IPS-NIHi7 (cell line): ENCODE measurements at regions not wholly inside any gene's neighbourhood (a gene's known extent, or its start where the extent isn't known, plus 50 kb on each side); places are given as distances from the start of the nearest gene placed in this dataset.
"Not testable (repeated sequence)": the region's sequence is repeated elsewhere in the genome, so short reads cannot be mapped to it uniquely, and the experiment has no call there.

Experiments used
- DNase-seq: peaks from one replicate; pipeline ENCODE4 v3.0.0; 2012; ENCODE audit warnings: mixed read lengths; ENCODE audit errors: extremely low spot score

DNA sequence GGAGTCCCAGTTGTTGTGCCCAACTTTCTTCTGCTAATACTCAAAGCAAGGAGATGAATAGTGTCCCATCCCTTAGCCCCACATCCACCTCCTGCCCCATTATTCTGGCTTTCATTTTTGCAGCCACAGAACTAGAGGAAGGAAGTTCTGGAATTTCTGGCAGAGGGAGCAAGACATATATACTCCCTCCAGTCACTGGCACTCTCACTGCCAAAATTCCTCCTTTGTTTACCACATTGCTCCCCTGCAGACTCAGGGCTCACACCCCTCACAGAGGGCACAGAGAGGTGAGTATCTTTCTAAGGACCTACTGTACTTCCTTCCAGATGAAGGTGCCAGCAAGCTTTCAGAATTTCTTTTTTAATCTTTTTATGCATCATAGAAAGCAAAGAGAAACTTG is 168.0 kb upstream of the ID4 start:
- no peak for DNase-seq

DNA sequence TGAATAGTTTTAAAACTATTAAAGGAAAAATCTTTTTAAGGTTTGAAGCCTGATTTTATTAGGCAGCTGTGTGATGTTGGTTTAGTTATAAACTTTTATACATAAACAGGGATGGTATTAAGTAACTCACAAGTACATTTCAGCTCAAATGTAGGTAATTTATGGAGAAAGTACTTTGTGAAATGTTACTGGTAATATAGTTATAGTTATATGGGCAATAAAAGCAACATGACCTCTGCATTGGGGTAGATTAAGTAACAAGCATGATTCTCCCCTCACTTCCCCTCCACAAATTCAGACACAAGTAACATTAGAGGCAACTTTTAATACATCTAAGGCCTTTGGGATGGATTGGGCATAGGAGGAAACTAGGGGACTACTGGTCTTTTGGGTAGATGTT is 154.3 kb upstream of the ID4 start:
- no peak for DNase-seq

DNA sequence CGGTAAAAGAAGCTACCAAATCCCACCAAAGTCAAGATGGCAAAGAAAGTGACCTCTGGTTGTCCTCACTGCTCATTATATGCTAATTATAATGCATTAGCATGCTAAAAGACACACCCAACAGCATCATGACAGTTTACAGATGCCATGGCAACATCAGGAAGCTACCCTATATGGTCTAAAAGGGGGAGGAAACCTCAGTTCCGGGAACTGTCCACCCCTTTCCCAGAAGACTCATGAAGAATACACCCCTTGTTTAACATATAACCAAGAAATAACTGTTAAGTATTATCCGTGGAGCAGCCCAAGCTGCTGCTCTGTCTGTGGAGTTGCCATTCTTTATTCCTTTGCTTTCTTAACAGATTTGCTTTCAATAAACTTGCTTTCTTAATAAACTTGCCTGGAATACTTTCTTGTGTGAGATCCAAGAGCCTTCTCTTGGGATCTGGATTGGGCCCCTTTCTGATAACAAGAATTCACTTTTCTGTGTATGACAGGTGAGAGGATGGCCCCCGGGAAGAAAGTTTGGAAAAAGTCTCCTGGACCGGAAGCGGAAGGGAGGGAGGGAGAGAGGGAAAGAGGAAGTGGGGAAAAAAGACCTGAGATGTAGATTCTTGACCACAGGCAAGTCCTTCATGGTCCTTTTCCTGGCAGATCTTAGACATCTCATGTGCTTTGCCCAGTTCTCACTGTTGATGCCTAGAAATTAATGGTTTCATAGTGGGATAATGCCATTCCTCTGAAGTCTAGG is 146.7 kb upstream of the ID4 start:
- no peak for DNase-seq

DNA sequence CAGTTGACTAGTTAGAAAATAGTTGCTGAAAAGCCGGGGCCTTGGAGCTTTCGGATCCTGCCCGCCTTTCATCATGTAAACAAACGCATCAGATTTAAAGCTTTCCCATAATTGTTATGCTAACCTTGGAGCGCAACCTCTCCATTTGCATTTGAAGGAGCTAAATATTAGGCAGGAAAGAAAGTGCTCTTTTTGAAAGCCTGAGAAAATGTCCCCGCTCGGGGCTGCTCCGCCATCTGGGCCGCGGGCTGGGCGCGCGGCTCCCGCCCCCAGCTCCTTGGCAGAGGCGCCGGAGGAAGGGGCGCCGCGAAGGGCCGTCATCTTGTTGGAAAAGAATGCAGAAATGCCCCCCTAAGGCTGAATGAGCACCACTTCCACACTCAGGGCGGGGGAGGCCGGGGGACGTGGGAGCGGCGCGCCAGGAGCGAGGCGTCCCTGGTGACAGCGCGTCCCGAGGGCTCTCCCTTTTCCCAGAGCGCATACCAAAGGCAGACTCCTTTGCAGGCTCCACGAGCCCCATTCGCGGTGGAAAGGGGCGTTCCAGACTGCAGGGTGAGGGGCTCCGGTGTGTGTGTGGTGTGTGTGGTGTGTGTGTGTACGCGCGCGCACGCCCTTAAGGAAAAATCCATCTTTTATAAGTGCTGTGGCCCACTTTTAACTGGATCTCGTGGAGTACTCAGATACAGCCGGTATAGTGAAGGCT is 145.6 kb upstream of the ID4 start:
- DNase-seq, result peak; percentile 71

DNA sequence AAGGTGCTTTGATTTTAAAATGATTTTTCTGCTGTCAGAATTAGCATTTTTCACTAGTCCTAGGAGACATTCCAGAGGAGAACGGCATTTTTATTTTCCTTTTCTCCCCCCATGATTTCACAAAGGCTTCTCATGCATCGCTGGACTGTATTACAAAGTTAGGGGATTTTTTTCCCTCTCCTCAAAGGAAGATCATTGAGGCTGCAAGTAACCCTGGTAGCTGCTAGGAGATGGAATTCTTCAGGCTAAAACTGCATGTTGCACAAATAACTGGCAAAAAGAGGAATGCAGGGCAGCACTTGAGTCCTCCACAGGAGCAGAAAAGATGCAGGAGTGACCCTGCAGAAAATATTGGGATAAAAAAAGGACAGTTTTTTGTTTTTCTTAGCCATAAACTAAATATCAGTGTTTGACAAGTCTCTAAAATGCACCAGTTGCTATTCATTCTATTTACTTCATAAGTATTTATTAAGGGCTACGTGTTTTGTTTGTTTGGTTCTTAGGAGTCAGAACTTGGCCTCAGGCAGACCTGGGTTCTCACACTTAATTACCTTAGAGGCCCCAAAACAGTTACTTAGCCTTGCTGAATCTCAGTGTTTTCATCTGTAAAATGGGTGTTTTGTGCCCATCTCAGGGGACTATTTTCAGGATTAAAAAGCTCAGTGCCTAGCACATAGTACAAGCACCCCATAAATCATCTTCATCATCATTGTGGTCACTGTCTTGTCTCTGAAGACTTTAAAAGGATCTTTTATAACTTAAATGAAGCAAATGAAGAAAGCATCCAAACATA is 144.5 kb upstream of the ID4 start:
- no peak for DNase-seq

DNA sequence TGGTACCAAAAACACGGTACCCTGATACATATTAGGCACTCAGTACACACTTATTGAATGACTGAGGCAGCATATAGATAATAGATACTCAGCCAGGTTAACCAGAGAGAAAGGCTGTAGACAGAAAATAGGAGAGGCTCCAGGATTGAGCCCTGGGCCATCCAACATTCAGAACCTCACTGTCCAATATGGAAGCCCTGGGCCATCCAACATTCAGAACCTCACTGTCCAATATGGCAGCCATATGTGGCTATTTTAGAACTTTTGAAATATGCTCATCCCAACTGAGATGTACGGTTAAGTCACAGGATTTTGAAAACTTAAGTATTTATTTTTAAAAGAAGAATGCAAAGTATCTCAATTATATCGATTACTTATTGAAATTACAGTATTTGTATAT is 142.5 kb upstream of the ID4 start:
- no peak for DNase-seq

DNA sequence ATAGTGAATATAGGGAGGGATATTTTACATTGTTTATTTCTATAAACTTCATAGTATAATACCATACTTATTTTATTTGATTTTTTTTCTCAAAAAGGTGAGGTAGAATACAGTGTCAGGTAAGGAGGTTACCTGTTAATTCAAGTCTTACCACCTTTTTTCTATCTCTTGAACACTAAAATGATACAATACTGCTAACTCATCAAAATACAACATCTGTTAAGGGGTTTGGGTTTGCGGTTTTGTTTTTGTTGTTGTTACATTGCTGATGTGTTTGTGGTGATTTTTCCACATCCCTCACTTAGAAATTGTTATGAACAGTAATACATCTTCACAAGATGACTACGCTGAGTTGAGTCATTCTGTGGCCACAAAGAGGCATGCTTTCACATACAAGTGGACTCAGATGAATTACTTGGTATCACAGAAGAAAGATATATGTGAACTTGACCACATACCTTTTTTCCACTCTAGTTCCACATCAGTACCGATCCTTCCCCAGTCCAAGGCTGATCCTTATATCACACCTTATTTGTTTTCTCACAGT is 139.4 kb upstream of the ID4 start:
- no peak for DNase-seq

DNA sequence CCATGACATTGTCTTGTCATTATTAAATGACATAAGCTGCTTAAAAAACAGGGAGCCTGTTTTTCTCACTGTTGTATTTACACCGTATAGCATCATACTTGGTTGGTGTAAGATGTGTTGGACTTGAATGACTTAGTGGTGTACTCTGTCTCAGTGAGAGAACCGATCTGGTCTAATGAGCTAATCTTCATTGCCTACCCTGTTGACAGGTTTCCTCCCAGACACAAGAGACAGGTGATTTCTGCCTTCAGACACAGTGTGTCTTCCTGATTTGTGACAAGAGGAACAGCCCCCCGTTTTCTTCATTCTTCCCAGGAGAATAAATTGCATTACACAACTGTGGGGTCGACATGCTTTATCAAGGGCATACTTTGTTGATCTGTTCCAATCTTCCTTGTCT is 137.2 kb upstream of the ID4 start:
- no peak for DNase-seq

DNA sequence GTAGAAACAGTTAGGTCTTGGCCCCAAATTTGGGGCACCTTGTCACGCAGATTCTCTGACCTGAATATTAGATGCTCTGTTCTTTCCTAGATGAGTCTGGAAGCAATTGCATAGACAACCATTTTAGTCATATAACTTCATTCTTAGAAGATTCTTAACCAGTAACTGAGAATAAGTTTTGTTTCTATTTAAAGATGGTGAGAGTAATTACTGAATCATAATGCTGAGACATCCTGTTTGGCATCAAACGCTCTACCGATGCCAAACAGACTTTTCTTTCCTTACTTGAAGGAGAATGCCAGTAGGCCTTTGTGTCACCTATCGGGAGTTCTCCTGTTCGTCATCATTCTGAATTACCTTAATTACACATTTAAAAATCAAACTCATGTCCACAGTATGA is 131.6 kb upstream of the ID4 start:
- DNase-seq, result no peak

DNA sequence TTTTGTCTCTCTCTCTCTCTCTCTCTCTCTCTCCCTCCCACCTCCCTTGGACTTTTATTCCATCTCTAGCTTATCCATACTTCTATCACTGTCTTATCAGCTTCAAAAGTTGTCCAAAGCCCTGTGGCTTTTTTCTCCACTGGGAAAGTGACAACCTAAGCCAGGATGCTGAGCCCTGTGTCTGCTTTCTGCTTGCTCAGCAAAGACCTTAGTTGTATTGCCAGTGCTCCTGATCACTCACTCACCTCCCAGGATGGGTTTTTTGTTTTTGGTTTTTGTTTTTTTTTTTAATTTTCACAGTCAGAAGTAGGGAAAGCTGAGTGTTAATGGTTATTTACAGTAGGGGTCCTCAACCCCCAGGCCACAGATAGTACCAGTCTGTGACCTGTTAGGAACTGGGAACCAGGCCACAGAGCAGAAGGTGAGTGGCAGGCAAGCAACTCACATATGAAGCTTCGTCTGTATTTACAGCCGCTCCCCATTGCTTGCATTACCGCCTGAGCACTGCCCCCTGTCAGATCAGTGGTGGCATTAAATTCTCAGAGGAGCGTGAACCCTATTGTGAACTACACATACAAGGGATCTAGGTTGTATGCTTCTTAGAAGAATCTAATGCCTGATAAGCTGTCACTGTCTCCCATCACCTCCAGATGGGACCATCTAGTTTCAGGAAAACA is 125.0 kb upstream of the ID4 start:
- no peak for DNase-seq

DNA sequence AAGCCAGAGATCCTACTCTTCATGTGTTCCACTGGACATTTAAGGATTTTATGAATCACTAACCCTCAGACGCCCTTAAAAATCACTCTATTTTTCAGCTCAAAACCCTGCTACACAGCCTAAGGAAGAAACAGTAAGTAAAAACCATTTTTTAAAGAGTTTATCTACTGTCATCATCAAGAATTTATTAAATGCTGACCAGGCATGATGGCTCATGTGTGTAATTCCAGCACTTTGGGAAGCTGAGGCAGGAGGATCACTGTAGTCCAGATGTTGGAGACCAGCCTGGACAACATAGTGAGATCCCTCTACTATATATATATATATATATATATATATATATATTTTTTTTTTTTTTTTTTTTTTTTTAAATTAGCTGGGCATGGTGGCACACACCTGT is 124.2 kb upstream of the ID4 start:
- DNase-seq, result no peak

DNA sequence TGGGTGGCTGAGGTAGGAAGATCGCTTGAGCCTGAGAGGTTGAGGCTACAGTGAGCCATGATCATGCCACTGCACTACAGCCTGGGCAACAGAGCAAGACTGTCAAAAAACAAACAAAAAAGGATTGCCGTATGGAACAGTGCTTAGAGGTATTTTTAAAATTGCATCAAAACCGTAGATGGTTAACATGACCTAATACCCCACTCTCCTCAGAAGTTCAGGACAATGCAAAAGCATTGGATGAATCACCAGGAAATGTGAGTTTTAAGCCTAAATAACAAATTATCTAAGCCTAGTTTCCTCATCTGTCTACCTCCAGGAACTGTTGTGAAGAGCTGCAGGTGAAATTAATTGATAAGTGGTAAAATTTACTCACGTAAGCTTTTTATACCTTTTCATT is 123.8 kb upstream of the ID4 start:
- no peak for DNase-seq

DNA sequence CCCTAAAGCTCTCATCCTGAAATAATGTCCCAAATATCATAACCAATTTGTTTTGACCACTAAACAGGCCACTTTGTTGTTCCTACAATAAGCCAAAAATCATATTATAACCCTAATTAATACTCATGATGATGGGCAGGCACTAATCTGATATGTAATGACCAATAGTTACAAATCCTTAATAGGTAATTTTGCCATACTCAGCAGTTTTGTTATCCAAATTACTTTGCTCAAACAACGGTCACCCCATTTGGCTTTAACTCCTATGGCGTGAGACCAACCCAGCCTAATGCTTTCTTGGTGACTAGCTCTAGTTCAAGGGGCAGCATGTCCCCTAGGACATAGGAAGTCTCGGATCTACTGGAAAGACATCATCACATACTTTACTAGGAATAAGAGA is 123.2 kb upstream of the ID4 start:
- DNase-seq, result no peak

DNA sequence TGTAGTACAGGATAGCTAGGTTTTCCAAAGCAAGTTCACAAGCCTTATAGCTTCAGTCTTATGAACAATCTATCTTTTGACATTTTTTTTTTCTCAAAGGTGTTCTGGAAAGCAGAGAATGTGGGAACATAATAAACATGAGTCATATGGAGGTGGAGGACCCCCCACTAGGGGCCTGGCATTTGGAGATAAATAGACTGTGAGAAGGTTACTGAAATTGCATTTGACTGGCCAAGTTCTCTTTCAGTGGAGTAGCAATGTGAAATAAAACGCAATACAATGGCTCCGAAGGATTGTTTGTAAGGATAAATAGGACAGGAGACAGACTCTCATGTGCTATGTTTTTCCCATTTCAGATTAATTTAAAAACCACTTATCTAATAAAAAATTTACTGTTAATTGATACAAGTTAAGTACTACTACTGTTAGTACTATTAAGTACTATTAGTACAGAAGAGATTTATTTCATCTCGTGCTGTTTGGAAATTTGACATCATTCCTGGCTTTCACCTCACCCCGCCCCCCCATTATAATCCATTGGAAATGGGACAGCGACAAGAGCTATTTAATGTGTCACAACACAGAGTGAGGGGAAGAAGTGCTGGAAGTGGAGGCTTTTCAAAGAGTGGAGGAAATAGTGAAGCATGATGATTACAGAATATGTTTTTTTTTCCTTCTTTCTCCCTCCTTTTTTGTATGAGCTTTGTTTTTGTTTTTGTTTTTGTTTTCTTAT is 122.6 kb upstream of the ID4 start:
- no peak for DNase-seq

DNA sequence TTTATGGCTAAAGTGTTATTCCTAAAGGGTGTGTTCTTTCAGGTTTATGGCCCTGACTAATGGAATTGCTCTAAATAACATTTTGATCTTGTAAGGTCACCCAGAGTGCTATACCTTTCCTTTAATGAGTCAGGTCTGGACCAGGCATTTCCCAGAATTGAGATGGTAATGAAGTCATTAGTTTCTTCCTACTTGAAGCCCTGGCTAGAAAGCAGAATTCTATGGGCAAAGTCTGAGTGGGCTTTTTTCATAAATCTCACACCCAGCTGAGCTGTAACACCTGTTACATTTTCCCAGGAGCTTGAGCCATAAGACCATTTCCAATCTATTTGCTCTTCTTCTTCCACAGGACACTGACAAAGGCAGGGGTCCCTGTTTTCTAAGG is 122.0 kb upstream of the ID4 start:
- DNase-seq, result peak; percentile 31

DNA sequence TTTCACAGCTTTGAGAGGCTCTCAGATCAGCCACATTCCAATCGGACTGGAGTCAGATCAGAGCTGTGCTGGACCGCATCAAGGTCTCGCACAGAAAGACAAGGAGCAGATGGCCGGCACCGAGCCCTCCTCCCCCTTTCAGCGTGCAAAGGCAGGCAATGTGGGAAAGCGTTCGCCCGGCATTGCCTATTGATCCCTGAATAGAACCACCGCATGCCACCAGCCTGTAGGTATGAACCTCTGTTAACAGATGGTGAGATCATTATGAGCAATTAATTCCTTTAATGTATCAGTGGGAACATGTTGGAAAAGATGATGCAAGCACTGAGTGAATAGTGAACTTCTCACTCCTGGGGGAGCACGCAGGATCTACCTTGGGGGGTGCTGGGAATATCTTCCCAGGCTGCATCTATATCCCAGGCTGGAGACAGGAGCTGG is 117.5 kb upstream of the ID4 start:
- no peak for DNase-seq

DNA sequence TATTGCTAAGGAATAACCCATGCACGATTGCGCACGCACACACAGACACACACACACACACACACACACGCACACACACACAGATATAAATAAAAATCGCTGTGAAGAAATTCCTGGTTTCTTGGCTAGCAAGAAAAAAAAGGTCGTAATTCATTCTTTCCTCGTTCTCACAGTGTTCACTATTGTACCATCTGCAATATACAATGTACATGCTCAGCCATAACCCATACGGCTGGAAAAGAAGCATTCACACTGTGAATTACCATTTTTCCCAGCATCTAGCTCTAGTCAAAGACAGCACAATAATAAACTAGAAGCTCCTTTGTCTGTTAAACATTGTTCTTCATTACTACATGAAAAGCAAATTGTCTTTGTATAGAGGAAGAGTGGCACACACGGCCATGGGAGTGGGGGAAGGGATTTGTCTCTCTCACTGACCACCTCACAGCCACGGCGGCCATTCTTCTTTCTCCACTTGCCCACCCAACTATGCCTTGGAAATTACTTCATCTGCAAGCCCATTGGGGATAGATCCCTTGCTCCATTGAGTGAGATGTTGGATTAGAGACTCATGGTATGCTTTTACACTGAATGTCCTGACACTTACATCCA is 115.3 kb upstream of the ID4 start:
- DNase-seq, result no peak

DNA sequence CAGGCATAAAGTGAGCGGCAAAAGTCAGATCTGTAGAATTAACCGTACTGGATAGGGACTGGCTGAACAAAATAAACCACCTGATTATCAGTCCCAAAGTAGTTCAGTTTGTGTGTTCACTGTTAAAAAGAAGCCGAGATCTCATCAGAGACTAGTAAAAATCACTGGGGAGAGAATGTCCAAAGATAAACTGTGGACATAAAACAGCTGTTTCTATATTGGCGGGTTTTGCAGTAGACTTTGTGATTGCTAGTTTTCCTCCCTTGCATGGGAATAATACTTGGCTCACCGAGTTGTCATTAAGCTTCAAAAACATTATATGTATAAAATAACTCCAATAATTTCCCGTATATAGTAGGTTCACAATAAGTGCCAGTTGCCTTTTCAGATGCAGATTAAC is 114.2 kb upstream of the ID4 start:
- DNase-seq, result no peak

DNA sequence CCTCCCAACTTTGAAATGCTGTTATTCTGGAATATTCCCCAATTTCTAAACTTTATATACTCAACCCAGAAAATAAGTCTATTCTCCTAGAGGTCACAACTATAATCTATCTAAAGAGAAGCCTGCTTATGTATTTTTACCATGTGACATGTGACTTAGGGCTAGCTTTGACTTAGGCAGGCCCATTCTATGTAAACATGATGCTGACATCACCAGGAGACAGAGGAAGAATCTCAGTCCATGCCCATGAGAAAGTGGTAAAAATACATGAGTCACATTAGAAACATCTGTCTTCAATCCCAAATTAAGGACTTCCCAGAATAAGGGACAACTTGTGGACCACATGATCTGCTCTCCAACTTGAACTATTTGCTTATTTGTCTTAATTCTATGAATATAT is 113.6 kb upstream of the ID4 start:
- DNase-seq, result no peak

DNA sequence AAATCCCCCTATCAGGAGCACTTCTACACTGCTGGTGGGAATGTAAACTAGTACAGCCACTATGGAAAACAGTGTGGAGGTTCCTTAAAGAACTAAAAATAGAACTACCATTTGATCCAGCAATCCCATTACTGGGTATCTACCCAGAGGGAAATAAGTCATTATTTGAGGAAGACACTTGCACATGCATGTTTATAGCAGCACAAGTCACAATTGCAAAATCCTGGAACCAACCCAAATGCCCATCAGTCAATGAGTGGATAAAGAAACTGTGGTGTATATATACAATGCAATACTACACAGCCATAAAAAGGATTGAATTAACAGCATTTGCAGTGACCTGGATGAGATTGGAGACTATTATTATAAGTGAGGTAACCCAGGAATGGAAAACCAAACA is 111.7 kb upstream of the ID4 start:
- DNase-seq, result not testable (repeated sequence)

DNA sequence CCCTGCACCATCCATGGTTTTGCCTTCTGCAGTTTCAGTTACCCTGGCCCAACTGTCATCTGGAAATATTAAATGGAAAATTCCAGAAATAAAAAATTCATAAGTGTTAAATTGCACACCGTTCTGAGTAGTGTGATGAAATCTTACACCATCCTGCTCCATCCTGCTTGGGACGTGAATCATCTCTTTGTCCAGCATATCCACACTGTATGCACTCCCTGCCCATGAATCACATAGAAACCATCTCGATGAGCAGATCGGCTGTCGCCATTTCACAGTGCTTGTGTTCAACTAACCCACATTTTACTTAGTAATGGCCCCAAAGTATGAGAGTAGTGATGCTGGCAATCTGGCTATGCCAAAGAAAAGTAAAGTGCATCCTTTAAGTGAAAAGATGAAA is 105.9 kb upstream of the ID4 start:
- no peak for DNase-seq
